Mucosa of stomach (tissue), 1 donor: ENCODE measurements at regions not wholly inside any gene's neighbourhood (a gene's known extent, or its start where the extent isn't known, plus 50 kb on each side); places are given as distances from the start of the nearest gene placed in this dataset.

Experiments used
- H3K27me3 ChIP-seq: one replicate; pipeline ENCODE4 v1.7.0; 2013; ENCODE audit warnings: mild to moderate bottlenecking, low read length; ENCODE audit not compliant: control insufficient read depth, insufficient read depth
- H3K36me3 ChIP-seq: one replicate; pipeline ENCODE4 v1.7.0; 2013; ENCODE audit warnings: low read length; ENCODE audit not compliant: control insufficient read depth, insufficient read depth
- H3K4me1 ChIP-seq: one replicate; pipeline ENCODE4 v1.7.0; 2013; ENCODE audit warnings: mild to moderate bottlenecking, low read length; ENCODE audit not compliant: control insufficient read depth, insufficient read depth
- H3K4me3 ChIP-seq: one replicate; pipeline ENCODE4 v1.7.0; 2013; ENCODE audit warnings: low read length
- H3K9ac ChIP-seq: one replicate; pipeline ENCODE4 v1.7.0; 2013; ENCODE audit warnings: mild to moderate bottlenecking, low read length, moderate library complexity
- H3K9me3 ChIP-seq: one replicate; pipeline ENCODE4 v1.7.0; 2013; ENCODE audit warnings: mild to moderate bottlenecking, low read length, moderate library complexity; ENCODE audit not compliant: control insufficient read depth
- donor health status: Pancreatic carcinoma.

GRCh38 chr21:38956856-38957571, 151.3 kb downstream of the ETS2 start:
- Histone ChIP-seq H3K4me3 (no peak overlapping the region), H3K4me1 (peaks cover 58% of the 10 kb centered on the region), H3K9ac (peak overlapping the region; percentile 5), H3K36me3 (no peaks in the 10 kb centered on the region), H3K9me3 (no peaks in the 10 kb centered on the region), H3K27me3 (no peaks in the 10 kb centered on the region)

GRCh38 chr21:38956521-38956855, 150.8 kb downstream of the ETS2 start:
- H3K36me3 ChIP-seq: no peaks in the 10 kb centered on the region
- H3K9ac ChIP-seq: no peak overlapping the region
- H3K27me3 ChIP-seq: no peaks in the 10 kb centered on the region
- no peaks in the 10 kb centered on the region for H3K9me3 ChIP-seq
- peaks cover 58% of the 10 kb centered on the region for H3K4me1 ChIP-seq
- H3K4me3 ChIP-seq: no peak overlapping the region

GRCh38 chr21:38956007-38956406, 150.3 kb downstream of the ETS2 start:
- H3K9ac ChIP-seq: no peak overlapping the region
- H3K27me3 ChIP-seq: no peaks in the 10 kb centered on the region
- H3K36me3 ChIP-seq: no peaks in the 10 kb centered on the region
- peaks cover 58% of the 10 kb centered on the region for H3K4me1 ChIP-seq
- no peaks in the 10 kb centered on the region for H3K9me3 ChIP-seq
- no peak overlapping the region for H3K4me3 ChIP-seq

GRCh38 chr21:38955495-38955894, 149.8 kb downstream of the ETS2 start:
- H3K27me3 ChIP-seq: no peaks in the 10 kb centered on the region

GRCh38 chr21:38954588-38955004, 148.9 kb downstream of the ETS2 start:
- Histone ChIP-seq H3K4me1 (peaks cover 61% of the 10 kb centered on the region), H3K4me3 (no peak overlapping the region), H3K27me3 (no peaks in the 10 kb centered on the region), H3K36me3 (no peaks in the 10 kb centered on the region), H3K9me3 (no peaks in the 10 kb centered on the region), H3K9ac (peak overlapping the region; percentile 9)

More at GRCh38 chr21:38955495-38955894, 149.8 kb downstream of the ETS2 start:
- Histone ChIP-seq H3K4me3 (no peak overlapping the region), H3K36me3 (no peaks in the 10 kb centered on the region), H3K9me3 (no peaks in the 10 kb centered on the region), H3K4me1 (peaks cover 58% of the 10 kb centered on the region), H3K9ac (no peak overlapping the region)

GRCh38 chr21:38953516-38953915, 147.8 kb downstream of the ETS2 start:
- peaks cover 54% of the 10 kb centered on the region for H3K4me1 ChIP-seq
- no peaks in the 10 kb centered on the region for H3K36me3 ChIP-seq
- H3K9ac ChIP-seq: no peak overlapping the region
- no peaks in the 10 kb centered on the region for H3K27me3 ChIP-seq
- H3K4me3 ChIP-seq: no peak overlapping the region
- H3K9me3 ChIP-seq: no peaks in the 10 kb centered on the region

- Histone ChIP-seq H3K9me3 (no peaks in the 10 kb centered on the region), H3K4me1 (peaks cover 50% of the 10 kb centered on the region), H3K9ac (no peak overlapping the region), H3K4me3 (no peak overlapping the region), H3K36me3 (no peaks in the 10 kb centered on the region), H3K27me3 (no peaks in the 10 kb centered on the region)
These were observed 147.2 kb downstream of the ETS2 start for GRCh38 chr21:38952890-38953289.

- Histone ChIP-seq H3K36me3 (no peaks in the 10 kb centered on the region), H3K4me1 (peaks cover 34% of the 10 kb centered on the region), H3K4me3 (no peak overlapping the region), H3K27me3 (no peaks in the 10 kb centered on the region), H3K9ac (no peak overlapping the region), H3K9me3 (no peaks in the 10 kb centered on the region)
These were observed 145.5 kb downstream of the ETS2 start for GRCh38 chr21:38951095-38951730.

GRCh38 chr21:38950435-38951094, 144.8 kb downstream of the ETS2 start:
- H3K4me1 ChIP-seq: peaks cover 28% of the 10 kb centered on the region
- no peak overlapping the region for H3K4me3 ChIP-seq
- no peaks in the 10 kb centered on the region for H3K27me3 ChIP-seq
- no peaks in the 10 kb centered on the region for H3K9me3 ChIP-seq
- H3K9ac ChIP-seq: no peak overlapping the region
- no peaks in the 10 kb centered on the region for H3K36me3 ChIP-seq

- H3K4me3 ChIP-seq: no peak overlapping the region
- no peaks in the 10 kb centered on the region for H3K27me3 ChIP-seq
- no peaks in the 10 kb centered on the region for H3K9me3 ChIP-seq
- peaks cover 12% of the 10 kb centered on the region for H3K4me1 ChIP-seq
- no peak overlapping the region for H3K9ac ChIP-seq
- H3K36me3 ChIP-seq: no peaks in the 10 kb centered on the region
These were observed 143.3 kb downstream of the ETS2 start for GRCh38 chr21:38949070-38949380.

- Histone ChIP-seq H3K4me1 (peaks cover 11% of the 10 kb centered on the region), H3K27me3 (no peaks in the 10 kb centered on the region), H3K36me3 (no peaks in the 10 kb centered on the region), H3K9ac (no peak overlapping the region), H3K4me3 (no peak overlapping the region), H3K9me3 (no peaks in the 10 kb centered on the region)
These were observed 142.8 kb downstream of the ETS2 start for GRCh38 chr21:38948377-38949069.
